Ammon's horn (tissue), 1 donor: ENCODE measurements at regions not wholly inside any gene's neighbourhood (a gene's known extent, or its start where the extent isn't known, plus 50 kb on each side); places are given as distances from the start of the nearest gene placed in this dataset.

Experiments used
- DNase-seq: peaks from one replicate; pipeline ENCODE4 v3.0.0-alpha.2; 2016; ENCODE audit warnings: low spot score

DNA sequence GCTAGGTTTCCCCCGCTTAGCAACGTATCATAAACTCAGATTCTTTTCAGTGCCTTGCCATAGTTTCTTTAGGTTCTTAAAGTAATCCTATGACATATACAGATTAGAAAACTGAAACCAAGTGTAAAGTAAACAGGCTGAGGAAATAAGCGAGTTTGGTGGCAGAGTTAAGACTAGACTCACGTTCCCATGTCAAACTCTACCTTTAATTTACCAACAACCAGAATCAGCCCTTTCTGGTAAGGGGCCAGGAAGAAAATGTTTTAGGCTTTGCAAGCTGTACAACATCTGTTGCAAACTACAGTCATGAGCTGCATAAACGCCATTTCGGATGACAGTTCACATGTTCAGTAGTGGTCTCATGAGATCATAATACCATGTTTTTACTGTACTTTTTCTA, 128.0 kb upstream of the PRICKLE2 start:
- no peak for DNase-seq

DNA sequence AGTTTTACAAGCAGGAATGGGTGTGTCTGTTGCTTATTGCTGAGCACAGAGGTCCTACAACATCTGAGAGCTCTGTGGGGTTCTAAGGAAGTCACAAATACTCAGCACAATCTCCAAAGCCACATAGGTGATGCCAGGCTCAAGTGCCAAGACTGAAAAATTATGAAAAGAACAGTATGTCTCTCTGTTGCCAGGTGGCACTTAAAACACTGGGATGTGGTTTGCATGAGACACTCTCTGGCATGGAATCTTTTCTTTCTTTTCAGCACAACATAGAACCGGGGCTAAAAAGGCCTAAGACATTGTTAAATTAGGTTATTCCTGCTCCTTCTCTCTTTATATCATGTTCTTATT, 127.3 kb upstream of the PRICKLE2 start:
- DNase-seq, result no peak

DNA sequence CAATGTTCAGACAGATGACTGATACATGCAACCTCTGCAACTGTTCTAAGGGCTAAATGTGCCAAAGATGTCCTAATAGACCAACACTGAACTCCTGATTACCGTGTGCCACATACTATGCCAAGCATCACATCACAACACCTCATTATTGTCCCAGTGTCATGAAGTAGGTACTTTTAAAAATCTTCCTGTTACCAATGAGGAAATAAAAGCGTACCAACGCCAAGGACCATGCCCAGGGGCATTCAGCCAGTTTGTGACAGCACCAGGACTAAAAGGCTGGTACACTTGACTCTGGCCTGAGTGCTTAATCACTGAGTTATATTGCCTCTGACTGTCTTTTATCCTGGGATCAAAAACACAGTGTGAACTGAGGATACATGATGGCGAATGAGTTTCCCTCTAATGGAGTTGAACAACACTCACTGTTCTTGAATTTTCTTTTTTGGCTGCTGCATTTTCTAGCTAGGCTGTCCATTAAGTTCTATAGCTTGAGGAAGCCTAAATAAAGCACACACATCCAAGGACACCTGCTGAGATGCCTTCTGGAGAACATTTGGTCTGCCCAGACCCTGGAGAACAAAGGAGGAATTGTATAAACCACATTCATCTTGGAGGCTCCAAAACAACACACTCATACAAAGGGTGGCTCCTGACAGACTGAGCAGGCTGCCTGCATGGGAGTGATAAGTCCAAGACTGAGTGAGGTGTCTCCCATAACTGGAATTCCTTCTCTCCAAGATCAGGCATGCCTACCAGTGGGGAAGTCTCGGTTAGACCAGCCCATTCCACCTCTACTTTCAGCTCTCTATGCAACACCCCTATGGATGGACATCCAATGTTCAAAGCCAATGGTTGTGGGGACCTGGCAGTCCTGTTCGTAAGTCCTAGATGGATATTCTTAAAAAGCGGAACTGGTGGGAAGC, 126.7 kb upstream of the PRICKLE2 start:
- no peak for DNase-seq

GRCh38 chr3:64349551-64349950, 124.3 kb upstream of the PRICKLE2 start:
- no peak for DNase-seq

GRCh38 chr3:64345371-64345770, 120.1 kb upstream of the PRICKLE2 start:
- DNase-seq, result peak; percentile 29

DNA sequence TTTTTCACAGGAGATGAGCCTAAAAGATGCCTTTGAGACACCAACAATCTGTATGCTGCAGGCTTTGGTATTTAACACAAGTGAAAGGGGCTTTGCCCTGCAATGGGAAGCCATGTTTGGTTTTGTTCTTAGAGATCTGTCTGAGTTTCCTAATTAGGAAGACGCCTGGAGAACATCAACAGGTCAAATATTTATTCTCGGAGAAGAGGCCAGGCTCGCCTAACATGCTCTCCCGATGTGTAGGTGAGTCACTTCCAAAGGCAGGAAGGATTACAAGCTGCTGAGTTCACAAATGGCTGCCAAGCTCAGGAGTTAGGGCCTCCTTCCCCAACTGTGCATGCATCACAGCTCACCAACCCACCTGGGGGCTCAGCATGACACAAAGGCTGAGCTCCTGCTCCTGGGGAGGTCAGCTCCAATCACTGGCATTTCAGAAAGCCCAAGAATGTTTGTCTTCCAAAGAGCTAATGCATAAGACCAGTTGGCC, 119.5 kb upstream of the PRICKLE2 start:
- no peak for DNase-seq

DNA sequence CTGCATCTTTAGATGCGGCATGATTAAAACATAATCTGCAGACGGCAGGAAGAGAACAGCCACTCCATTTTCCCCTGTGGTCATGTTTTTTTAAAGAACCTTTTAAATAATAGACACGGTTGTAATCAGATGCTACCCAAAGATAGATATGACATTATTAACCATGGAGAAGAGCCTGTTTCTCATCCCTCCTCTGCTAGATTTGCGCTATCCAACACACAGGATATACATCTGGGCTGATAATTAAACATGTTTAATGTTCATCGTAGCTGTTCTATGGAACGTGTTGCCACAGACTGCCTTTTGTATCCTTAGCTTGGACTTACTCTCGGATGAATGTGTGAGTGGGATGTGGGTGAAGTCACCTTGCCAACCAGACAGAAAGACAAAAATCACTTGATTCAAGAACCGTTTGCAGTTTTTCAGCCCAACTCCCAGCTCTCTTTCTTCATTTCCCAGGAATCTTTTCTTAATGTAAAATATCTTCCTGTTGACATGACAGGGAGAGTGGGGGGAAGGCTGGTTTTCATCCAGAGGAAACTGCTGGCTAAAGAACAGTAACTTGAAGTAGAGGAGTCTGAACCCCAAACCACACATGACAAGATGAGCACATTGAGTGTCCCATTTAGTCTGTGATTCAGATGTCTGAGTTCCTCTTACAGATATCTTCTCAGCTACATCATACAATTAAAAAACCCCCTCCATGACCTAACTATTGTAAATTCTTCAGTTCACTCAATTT, 118.6 kb upstream of the PRICKLE2 start:
- no peak for DNase-seq

DNA sequence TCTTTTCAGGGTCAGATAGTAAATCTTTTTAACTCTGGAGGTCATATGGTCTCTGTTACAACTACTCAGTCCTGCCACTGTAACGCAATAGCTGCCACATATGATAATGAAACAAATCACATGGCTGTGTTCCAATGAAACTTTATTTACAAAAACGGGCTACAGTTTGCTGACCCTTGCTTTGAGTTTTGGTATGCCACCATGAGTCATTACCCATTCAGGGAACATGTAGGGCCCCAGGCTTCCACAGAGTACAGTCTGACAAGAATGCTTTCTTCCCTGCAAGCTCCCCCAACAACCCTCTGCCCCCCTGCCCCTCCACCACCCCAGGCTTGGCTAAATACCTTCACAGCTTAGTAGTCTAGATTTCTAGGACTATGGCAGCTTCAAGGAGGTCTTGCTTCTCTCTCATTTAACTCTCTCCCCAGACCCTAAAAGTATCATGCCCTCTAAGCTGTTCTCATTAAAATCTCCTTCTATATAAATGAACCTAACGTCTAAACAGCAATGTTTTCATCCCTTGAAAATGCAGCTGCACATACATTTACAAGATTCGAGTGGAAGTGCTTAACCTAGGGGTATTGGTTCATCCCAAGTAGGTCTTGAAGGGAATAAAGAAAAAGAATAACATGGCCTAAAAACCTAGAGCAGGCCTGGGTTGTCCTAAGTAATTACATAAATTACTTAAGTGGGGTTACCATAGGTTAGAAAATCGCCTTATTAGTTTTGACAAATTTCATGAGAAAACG, 117.8 kb upstream of the PRICKLE2 start:
- no peak for DNase-seq

- no peak for DNase-seq
Observed at GRCh38 chr3:64341296-64341695, 116.0 kb upstream of the PRICKLE2 start.

DNA sequence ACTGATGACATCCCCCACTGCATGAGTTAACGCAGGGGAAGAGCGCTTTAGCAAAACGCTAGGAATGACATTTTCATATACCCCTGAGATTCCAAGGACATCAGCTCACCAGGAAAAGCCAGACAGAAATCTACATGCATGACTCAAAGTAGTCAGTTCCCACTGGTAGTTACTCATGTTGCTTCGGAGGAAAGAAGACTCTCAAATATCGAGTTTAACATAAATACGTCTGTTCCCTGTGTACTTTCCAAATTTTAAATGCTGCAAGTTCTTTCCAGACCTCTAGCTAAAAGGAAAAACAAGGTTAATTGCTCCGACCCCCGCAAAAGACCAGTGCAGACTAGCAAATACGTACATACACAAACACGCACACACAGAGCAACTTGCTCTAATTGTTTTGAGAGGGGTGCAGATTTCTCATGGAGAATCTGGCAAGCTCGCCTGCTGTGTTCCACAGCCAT, 115.4 kb upstream of the PRICKLE2 start:
- DNase-seq, result no peak

GRCh38 chr3:64336488-64336887, 111.2 kb upstream of the PRICKLE2 start:
- no peak for DNase-seq

- DNase-seq, result no peak
Observed at GRCh38 chr3:64332459-64333350, 107.4 kb upstream of the PRICKLE2 start.

GRCh38 chr3:64331605-64332004, 106.3 kb upstream of the PRICKLE2 start:
- no peak for DNase-seq

DNA sequence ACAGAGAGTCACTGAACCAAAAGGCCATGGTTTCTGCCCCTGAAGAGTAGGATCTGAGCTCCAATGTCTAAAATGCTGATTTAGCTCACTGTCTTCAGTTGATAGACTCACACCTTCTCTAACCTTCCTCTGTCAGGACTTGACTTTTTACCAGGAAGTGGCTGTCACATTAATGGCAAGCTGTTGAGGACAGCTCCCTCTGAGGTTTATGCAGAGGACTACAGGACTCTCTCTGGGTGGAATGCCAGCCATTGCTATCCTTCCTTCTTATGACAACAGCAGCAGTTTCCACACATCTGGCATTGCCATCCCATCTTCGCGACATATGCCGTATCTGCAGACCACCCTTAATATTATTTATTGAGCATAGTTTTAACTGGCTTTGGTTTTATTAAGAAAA, 103.8 kb upstream of the PRICKLE2 start:
- no peak for DNase-seq

DNA sequence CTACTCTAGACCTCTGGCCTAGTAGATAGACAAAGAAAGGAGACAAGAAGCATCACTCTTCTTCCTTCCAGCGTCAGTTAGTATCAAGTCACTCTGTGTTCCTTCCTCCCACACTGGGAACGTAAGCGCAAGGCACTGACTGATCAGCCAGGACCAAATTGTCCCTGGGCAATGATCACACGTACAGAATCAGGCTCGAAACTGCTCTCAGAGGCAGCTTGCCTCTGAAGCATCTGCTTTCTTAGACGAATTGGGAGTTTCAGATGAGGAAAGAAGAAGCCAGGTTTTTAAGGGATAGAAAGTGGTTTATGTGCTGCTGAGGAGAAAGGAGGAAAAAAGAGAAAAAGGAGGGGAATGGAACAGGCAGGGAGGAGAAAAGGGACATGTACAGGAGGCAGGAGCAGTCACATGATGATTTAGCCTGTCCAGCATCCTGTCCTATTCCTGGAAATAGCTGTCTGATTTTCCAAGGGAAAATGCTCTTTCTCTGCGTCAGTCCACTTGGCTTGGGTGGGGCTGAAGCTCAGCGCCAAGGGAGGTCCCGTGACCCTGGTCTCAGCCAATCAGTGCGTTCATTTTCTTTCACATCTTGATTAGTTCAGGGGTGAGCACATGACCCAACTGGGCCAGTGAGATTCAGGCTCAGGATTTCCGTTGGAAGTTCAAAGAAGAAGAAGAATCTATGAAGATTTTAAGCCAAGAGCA, 102.0 kb upstream of the PRICKLE2 start:
- peak; percentile 60 for DNase-seq

DNA sequence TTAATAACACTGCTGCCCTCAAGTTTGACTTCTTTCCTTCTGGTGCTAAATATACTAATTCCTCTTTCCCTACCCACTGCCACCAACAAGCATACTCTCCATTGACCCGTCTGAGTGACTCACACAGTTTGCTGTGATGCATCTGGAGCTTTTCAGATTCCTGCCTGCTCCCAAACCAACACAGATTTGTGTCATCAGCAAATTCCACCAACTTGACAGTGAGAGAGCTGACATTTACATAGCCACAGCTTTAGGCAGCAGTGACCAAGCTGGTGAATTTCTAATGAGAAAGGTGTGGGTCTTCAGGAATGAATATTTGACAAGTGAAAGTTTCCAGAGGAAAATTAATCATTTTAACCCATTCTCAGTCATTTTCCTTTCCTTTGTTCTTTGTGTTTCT, 96.5 kb upstream of the PRICKLE2 start:
- peak; percentile 45 for DNase-seq

GRCh38 chr3:64319391-64319790, 94.1 kb upstream of the PRICKLE2 start:
- DNase-seq, result no peak

DNA sequence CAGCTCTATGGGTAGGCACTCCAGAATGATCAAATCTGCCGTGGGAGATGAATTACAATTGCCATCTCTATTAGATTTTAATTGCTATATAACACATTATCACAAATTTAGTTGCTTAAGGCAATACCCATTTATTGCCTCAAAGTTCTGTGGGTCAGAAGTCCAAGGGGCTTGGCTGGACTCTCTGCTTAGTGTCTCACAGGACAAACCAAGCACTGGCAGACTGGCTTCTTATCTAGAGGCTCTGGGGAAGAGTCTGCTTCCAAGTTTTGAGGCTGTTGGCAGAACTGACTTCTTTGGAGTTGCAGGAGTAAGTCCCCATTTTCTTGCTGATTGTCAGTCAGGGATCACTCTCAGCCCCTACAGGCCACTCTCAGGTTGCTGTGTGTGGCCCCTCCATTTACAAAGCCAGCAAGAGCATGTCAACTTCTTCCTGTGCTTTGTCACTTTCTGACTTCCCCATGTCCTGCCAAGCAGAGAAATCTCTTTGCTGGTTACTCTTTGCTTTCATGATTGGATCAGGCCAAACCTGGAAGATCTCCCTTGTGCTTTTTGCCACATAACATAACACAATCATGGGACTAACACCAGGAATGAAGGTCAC, 93.5 kb upstream of the PRICKLE2 start:
- DNase-seq, result no peak

DNA sequence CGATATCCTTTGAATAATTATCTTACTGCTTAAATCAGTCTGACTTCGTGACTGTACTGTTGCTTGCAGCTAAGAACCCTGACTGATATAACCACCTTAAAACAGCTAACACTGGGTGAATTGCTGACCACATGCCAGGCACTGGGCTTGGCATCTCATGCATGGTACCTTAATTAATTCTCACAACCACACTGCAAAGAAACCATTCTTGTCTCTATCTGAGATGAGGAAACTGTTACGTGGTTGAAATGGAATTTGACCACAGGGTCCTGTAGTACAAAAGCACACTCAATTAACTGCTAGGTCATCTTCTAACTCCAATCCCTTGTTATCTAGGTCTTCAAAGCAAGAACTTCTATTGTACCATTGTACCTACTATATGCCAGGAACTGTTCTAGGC, 92.7 kb upstream of the PRICKLE2 start:
- no peak for DNase-seq

DNA sequence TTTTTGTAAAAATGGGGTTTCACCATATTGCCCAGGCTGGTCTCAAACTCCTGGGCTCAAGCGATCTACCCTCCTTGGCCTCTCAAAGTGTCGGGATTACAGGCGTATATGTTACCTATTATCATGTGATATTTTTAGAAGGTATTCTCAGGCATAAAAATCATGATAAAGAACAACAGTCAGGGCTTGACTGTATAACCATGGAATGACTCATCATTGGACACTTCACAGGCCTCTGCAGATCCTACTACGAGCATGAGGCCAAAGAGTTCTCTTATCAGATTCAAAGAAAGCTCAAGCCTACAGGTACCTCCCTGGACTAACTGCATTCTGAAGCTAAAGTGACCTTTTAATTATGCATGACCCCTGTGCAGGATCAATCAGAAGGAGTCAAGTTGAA, 91.7 kb upstream of the PRICKLE2 start:
- DNase-seq, result no peak
